ENCODE measurements at regions not wholly inside any gene's neighbourhood (a gene's known extent, or its start where the extent isn't known, plus 50 kb on each side); places are given as distances from the start of the nearest gene placed in this dataset.

DNA sequence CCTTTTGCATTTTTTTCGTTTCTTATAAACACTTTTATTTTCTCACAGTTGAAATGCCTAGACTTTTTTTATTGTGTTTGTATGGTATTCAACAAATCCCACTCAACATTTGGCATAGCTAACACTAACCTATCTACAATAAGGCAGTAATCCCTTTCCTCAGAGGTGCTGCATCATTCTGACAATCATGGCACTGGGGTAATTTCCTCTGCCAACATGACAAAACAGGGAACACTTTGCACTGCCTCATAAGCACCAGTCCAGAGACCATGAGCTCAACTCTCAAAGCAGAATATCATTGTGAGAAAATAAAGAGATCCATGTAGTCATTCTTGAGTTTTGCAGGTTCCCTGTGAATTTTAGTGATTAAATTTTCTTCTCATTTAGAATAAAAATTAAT lies 183.8 kb upstream of the INTU start:
- Histone ChIP-seq H3K9me3 (ENCODE audit: control insufficient read depth, insufficient read depth, low read depth, low read length) (no peaks in the 10 kb centered on the region), H3K27ac (ENCODE audit: insufficient read depth, low read length) (no peak overlapping the region), H3K36me3 (ENCODE audit: control insufficient read depth, insufficient read depth, low read length) (no peaks in the 10 kb centered on the region), H3K79me2 (ENCODE audit: control insufficient read depth, insufficient read depth, low read length) (no peaks in the 10 kb centered on the region), H3K4me1 (ENCODE audit: control insufficient read depth, extremely low read depth, insufficient read depth, low read length) (no peaks in the 10 kb centered on the region), H3K4me3 (replicated peaks in 1 of 4; ENCODE audit: control extremely low read depth in 1 of 4, insufficient read depth in 1 of 4, low read depth in 3 of 4, low read length in 4 of 4) (no peak overlapping the region), H4K20me1 (ENCODE audit: control insufficient read depth, extremely low read depth, insufficient read depth, low read length) (no peaks in the 10 kb centered on the region), H3K27me3 (ENCODE audit: control insufficient read depth, insufficient read depth, low read length) (no peaks in the 10 kb centered on the region), H3K4me2 (ENCODE audit: extremely low read depth, insufficient read depth, low read length) (no peak overlapping the region), H2AFZ (ENCODE audit: low read length) (no peak overlapping the region), H3K9ac (ENCODE audit: insufficient read depth, low read length) (no peak overlapping the region)
- TF ChIP-seq, protein P1, sequence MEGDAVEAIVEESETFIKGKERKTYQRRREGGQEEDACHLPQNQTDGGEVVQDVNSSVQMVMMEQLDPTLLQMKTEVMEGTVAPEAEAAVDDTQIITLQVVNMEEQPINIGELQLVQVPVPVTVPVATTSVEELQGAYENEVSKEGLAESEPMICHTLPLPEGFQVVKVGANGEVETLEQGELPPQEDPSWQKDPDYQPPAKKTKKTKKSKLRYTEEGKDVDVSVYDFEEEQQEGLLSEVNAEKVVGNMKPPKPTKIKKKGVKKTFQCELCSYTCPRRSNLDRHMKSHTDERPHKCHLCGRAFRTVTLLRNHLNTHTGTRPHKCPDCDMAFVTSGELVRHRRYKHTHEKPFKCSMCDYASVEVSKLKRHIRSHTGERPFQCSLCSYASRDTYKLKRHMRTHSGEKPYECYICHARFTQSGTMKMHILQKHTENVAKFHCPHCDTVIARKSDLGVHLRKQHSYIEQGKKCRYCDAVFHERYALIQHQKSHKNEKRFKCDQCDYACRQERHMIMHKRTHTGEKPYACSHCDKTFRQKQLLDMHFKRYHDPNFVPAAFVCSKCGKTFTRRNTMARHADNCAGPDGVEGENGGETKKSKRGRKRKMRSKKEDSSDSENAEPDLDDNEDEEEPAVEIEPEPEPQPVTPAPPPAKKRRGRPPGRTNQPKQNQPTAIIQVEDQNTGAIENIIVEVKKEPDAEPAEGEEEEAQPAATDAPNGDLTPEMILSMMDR (conservative IDR thresholded peaks at IDR 0.05 in 1 of 2, IDR thresholded peaks at IDR 0.05 in 1 of 2; ENCODE audit: low read depth in 1 of 2, low read length in 2 of 2), result no peak
- TF ChIP-seq EZH2 (IDR thresholded peaks at IDR 0.05; ENCODE audit: low read length, missing control alignments), result no peak
- DNase-seq (ENCODE audit: low read depth in 2 of 2), result no peak

DNA sequence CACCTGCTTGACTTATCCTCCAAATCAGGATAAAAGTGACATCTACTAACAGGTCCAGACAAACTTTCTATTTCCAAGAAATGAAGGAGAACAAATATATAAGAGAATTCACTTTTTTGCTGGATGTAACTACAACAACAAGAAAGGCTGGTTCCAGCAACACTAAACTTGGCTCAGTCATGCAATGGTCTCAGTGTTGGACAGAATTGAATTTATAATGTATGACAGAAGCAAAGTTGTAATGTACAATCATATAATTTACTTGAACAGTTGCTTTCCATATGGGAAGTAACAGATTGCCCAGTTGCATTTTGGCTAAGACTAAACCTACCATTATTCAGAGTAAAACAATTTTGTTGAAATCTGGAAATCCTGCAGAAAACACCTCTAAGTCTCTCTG lies 183.3 kb upstream of the INTU start:
- TF ChIP-seq, protein P1 (conservative IDR thresholded peaks at IDR 0.05 in 1 of 2, IDR thresholded peaks at IDR 0.05 in 1 of 2; ENCODE audit: low read depth in 1 of 2, low read length in 2 of 2), result no peak
- no peak for TF ChIP-seq EZH2 (IDR thresholded peaks at IDR 0.05; ENCODE audit: low read length, missing control alignments)
- no peak overlapping the region for H3K4me3 ChIP-seq (replicated peaks in 1 of 4; ENCODE audit: control extremely low read depth in 1 of 4, insufficient read depth in 1 of 4, low read depth in 3 of 4, low read length in 4 of 4)
- H3K4me2 ChIP-seq (ENCODE audit: extremely low read depth, insufficient read depth, low read length), result no peak overlapping the region
- no peak overlapping the region for H2AFZ ChIP-seq (ENCODE audit: low read length)
- no peaks in the 10 kb centered on the region for H3K79me2 ChIP-seq (ENCODE audit: control insufficient read depth, insufficient read depth, low read length)
- no peaks in the 10 kb centered on the region for H3K27me3 ChIP-seq (ENCODE audit: control insufficient read depth, insufficient read depth, low read length)
- H3K9me3 ChIP-seq (ENCODE audit: control insufficient read depth, insufficient read depth, low read depth, low read length), result no peaks in the 10 kb centered on the region
- H3K27ac ChIP-seq (ENCODE audit: insufficient read depth, low read length), result no peak overlapping the region
- no peaks in the 10 kb centered on the region for H3K4me1 ChIP-seq (ENCODE audit: control insufficient read depth, extremely low read depth, insufficient read depth, low read length)
- no peak overlapping the region for H3K9ac ChIP-seq (ENCODE audit: insufficient read depth, low read length)
- H3K36me3 ChIP-seq (ENCODE audit: control insufficient read depth, insufficient read depth, low read length), result no peaks in the 10 kb centered on the region
- DNase-seq (ENCODE audit: low read depth in 2 of 2), result no peak
- H4K20me1 ChIP-seq (ENCODE audit: control insufficient read depth, extremely low read depth, insufficient read depth, low read length), result no peaks in the 10 kb centered on the region

DNA sequence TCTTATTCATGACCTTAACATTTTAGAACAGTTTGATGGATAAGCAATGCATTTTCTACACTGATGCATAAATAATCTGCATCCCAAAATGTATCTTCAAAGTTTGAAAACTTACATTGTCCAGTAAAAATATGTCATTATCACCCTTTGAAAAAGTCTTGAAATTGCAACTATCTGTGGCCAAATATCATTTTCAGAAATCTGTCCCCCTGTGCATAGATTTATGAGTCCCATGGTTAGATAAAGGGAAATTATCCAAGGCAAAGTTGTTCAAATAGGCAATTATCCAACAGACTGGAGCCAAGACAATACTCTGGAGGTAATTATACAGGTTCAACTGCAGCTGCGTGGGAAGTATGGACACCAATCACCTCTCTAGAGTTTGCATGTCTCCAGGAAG lies 182.5 kb upstream of the INTU start:
- Histone ChIP-seq H3K4me2 (ENCODE audit: extremely low read depth, insufficient read depth, low read length) (no peak overlapping the region), H3K27me3 (ENCODE audit: control insufficient read depth, insufficient read depth, low read length) (no peaks in the 10 kb centered on the region), H3K9ac (ENCODE audit: insufficient read depth, low read length) (no peak overlapping the region), H3K9me3 (ENCODE audit: control insufficient read depth, insufficient read depth, low read depth, low read length) (no peaks in the 10 kb centered on the region), H2AFZ (ENCODE audit: low read length) (no peak overlapping the region), H3K36me3 (ENCODE audit: control insufficient read depth, insufficient read depth, low read length) (no peaks in the 10 kb centered on the region), H3K27ac (ENCODE audit: insufficient read depth, low read length) (no peak overlapping the region), H3K4me1 (ENCODE audit: control insufficient read depth, extremely low read depth, insufficient read depth, low read length) (no peaks in the 10 kb centered on the region), H4K20me1 (ENCODE audit: control insufficient read depth, extremely low read depth, insufficient read depth, low read length) (no peaks in the 10 kb centered on the region), H3K4me3 (replicated peaks in 1 of 4; ENCODE audit: control extremely low read depth in 1 of 4, insufficient read depth in 1 of 4, low read depth in 3 of 4, low read length in 4 of 4) (no peak overlapping the region), H3K79me2 (ENCODE audit: control insufficient read depth, insufficient read depth, low read length) (no peaks in the 10 kb centered on the region)
- no peak for DNase-seq (ENCODE audit: low read depth in 2 of 2)
- no peak for TF ChIP-seq EZH2 (IDR thresholded peaks at IDR 0.05; ENCODE audit: low read length, missing control alignments)
- TF ChIP-seq, protein P1 (conservative IDR thresholded peaks at IDR 0.05 in 1 of 2, IDR thresholded peaks at IDR 0.05 in 1 of 2; ENCODE audit: low read depth in 1 of 2, low read length in 2 of 2), result no peak

All from fibroblast of lung (primary cell).